ENCODE measurements at regions not wholly inside any gene's neighbourhood (a gene's known extent, or its start where the extent isn't known, plus 50 kb on each side); places are given as distances from the start of the nearest gene placed in this dataset.
"Not testable (repeated sequence)": the region's sequence is repeated elsewhere in the genome, so short reads cannot be mapped to it uniquely, and the experiment has no call there.

DNA sequence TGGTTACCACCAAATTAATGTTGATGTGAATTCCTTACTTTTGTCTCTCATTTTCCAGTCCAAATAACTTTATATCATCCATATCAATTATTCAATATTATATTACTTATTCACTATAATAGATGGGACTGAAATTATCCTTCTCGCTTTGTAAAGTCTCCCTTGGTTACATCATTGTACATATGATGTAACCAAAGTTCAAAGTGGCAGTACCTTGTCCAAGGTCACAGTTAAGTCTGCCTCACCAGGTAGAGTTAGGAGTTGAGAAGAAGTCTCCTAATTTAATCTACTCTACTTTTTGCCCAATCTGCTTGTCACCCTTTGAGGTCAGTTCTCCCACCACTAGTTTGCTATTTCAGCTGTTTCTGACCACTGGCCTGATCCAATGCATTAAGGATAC, 83.7 kb upstream of the CLINT1 start:
- Histone ChIP-seq H3K4me1 (no peaks in the 10 kb centered on the region), H3K27me3 (no peaks in the 10 kb centered on the region), H3K27ac (no peak overlapping the region), H3K9me3 (no peaks in the 10 kb centered on the region), H3K36me3 (no peaks in the 10 kb centered on the region), H3K4me3 (no peak overlapping the region)
- TF ChIP-seq, protein P1, sequence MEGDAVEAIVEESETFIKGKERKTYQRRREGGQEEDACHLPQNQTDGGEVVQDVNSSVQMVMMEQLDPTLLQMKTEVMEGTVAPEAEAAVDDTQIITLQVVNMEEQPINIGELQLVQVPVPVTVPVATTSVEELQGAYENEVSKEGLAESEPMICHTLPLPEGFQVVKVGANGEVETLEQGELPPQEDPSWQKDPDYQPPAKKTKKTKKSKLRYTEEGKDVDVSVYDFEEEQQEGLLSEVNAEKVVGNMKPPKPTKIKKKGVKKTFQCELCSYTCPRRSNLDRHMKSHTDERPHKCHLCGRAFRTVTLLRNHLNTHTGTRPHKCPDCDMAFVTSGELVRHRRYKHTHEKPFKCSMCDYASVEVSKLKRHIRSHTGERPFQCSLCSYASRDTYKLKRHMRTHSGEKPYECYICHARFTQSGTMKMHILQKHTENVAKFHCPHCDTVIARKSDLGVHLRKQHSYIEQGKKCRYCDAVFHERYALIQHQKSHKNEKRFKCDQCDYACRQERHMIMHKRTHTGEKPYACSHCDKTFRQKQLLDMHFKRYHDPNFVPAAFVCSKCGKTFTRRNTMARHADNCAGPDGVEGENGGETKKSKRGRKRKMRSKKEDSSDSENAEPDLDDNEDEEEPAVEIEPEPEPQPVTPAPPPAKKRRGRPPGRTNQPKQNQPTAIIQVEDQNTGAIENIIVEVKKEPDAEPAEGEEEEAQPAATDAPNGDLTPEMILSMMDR (IDR thresholded peaks at IDR 0.05): no peak
- no peak for DNase-seq (ENCODE audit: low spot score)

DNA sequence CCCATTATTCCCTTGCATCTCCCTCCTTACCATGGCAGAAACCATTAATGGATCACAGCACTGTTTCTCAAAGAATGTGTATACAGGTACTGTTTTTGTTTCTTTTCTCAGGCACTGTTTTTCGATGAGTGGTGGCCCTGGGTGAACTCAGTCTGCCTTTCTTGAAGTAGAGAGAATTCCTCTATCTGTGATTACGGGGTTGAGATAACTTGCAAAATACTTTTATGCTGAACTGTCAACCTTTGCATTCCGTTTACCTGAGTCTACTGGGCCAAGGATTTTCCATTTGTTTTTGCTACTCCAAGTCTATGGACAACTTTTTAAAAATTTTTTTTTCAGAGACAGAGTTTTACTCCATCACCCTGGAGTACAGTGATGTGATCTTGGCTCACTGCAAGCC, 82.7 kb upstream of the CLINT1 start:
- DNase-seq (ENCODE audit: low spot score): no peak

DNA sequence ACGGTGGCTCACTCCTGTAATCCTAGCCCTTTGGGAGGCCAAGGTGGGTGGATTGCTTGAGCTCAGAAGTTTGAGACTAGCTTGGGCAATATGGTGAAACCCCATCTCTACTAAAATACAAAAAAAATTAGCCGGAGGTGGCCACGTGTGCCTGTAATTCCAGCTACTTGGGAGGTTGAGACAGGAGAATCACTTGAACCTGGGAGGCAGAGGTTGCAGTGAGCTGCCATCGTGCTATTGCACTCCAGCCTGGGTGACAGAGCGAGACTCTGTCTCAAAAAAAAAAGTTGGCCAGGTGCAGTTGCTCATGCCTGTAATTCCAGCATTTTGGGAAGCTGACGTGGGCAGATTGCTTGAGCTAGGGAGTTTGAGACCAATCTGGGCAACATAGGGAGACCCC, 79.2 kb upstream of the CLINT1 start:
- not testable (repeated sequence) for H3K36me3 ChIP-seq; H3K27me3 ChIP-seq; H3K4me1 ChIP-seq; H3K27ac ChIP-seq; DNase-seq (ENCODE audit: low spot score); H3K4me3 ChIP-seq
- H3K9me3 ChIP-seq: peaks cover 0 to 12% of the 10 kb centered on the region in 2 donors

More for the DNA sequence above, 82.7 kb upstream of the CLINT1 start:
- TF ChIP-seq, protein P1 (IDR thresholded peaks at IDR 0.05): no peak
- H3K27ac ChIP-seq: no peak overlapping the region
- H3K4me3 ChIP-seq: no peak overlapping the region
- H3K9me3 ChIP-seq: no peaks in the 10 kb centered on the region
- H3K27me3 ChIP-seq: no peaks in the 10 kb centered on the region
- H3K36me3 ChIP-seq: no peaks in the 10 kb centered on the region
- no peaks in the 10 kb centered on the region for H3K4me1 ChIP-seq

DNA sequence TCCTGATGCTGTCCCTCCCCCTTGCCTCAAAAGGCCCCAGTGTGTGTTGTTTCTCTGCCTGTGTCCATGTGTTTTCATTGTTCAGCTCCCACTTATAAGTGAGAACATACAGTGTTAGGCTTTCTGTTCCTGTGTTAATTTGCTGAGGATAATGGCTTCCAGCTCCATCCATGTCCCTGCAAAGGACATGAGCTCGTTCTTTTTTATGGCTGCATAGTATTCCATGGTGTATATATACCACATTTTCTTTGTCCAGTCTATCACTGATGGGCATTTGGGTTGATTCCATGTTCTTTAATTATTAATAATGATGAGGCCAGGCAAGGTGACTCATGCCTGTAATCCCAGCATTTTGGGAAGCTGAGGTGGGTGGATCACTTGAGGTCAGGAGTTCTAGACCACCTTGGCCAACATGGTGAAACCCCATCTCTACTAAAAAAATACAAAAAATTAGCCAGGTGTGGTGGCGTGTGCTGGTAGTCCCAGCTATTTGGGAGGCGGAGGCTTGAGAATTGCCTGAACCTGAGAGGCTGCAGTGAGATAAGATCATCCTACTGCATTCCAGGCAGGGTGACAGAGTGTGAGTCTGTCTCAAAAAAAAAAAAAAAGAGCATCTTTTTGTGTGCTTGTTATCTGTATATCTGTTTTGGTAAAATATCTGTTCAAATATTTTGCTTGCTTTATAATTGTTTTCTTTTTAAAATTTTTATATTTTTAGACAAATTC, 78.0 kb upstream of the CLINT1 start:
- peaks cover 0 to 12% of the 10 kb centered on the region in 2 donors for H3K9me3 ChIP-seq
- not testable (repeated sequence) for H3K27me3 ChIP-seq; H3K4me1 ChIP-seq; DNase-seq (ENCODE audit: low spot score); H3K27ac ChIP-seq; H3K36me3 ChIP-seq; H3K4me3 ChIP-seq

DNA sequence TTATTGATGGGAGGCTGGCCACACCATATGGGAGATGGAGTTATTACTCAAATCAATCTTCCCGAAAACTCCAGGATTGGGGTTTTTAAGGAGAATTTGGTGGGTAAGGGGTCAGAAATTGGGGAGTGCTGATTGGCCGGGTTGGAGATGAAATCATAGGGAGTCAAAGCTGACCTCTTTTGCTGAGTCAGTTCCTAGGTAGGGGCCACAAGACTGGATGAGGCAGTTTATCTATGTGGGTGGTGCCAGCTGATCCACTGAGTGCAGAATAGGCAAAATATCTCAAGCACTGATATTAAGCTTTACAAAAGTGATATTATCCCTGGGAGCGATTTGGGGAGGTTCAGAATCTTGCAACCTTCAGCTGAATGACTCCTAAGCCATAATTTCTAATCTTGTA, 75.7 kb upstream of the CLINT1 start:
- Histone ChIP-seq H3K4me3 (no peak overlapping the region), H3K27me3 (no peaks in the 10 kb centered on the region), H3K9me3 (peaks cover 0 to 12% of the 10 kb centered on the region in 2 donors), H3K36me3 (no peaks in the 10 kb centered on the region), H3K27ac (no peak overlapping the region), H3K4me1 (peaks cover 0 to 12% of the 10 kb centered on the region in 2 donors)
- DNase-seq (ENCODE audit: low spot score): no peak
- TF ChIP-seq, protein P1 (IDR thresholded peaks at IDR 0.05): no peak

DNA sequence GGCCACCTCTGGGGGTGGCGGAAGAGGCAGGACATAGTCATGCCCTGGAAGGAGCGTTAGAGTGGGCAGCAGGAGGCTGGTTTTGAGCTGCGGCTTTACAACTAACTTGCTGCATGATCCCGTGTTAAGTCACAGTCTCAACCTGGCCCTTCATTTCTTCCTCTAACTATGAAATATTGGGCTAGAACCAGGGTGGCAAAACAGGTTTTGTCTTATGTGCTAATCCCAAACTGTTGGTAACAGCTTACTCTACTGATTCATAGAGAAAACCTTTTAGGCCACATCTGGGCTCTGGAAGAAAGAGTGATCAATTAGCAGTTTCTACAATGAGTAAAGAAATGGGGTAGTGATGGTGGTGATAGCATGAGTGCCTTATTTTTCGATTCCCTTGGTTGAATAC, 74.1 kb upstream of the CLINT1 start:
- Histone ChIP-seq H3K4me1 (peaks cover 0 to 12% of the 10 kb centered on the region in 2 donors), H3K4me3 (no peak overlapping the region), H3K36me3 (no peaks in the 10 kb centered on the region), H3K27me3 (no peaks in the 10 kb centered on the region), H3K27ac (no peak overlapping the region), H3K9me3 (peaks cover 0 to 12% of the 10 kb centered on the region in 2 donors)
- no peak for DNase-seq (ENCODE audit: low spot score)
- TF ChIP-seq, protein P1 (IDR thresholded peaks at IDR 0.05): no peak

DNA sequence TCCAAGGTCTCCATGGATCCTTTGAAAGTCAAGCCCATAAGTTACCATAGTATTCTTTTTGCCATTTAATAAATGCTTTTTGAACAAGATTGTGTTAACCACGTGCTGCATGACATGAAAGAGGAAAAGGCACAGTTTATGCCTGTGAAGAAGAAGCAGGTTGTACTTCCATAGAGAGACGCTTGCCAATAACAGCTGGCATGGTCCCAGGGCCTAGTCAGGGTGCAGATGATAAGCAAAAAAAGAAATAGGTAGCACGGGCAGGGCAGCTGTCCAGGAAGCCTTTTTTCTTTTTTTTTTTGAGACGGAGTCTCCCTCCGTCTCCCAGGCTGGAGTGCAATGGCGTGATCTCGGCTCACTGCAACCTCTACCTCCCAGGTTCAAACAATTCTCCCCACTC, 71.8 kb upstream of the CLINT1 start:
- Histone ChIP-seq H3K27me3 (no peaks in the 10 kb centered on the region), H3K4me3 (no peak overlapping the region), H3K36me3 (no peaks in the 10 kb centered on the region), H3K27ac (no peak overlapping the region), H3K4me1 (peaks cover 0 to 18% of the 10 kb centered on the region in 2 donors), H3K9me3 (peaks cover 0 to 12% of the 10 kb centered on the region in 2 donors)
- TF ChIP-seq, protein P1 (IDR thresholded peaks at IDR 0.05): no peak
- no peak for DNase-seq (ENCODE audit: low spot score)
